Endothelial cell of umbilical vein (primary cell): ENCODE measurements at regions not wholly inside any gene's neighbourhood (a gene's known extent, or its start where the extent isn't known, plus 50 kb on each side); places are given as distances from the start of the nearest gene placed in this dataset.

Experiments
- BruUV-seq: library from RNA; stranded (reverse); fragments of 400-500 nt; replicated peaks from 2 replicates; lab custom pipeline; 2021; lab: Mats Ljungman, UMichigan
- CTCF ChIA-PET: fragments of 300-600, 350-600 bp; sonication (Branson Sonifier 250); formaldehyde crosslinking; loops from one replicate; lab custom pipeline; 2021; ENCODE audit warnings: antibody characterized with exemption, inconsistent platforms; lab: Charles Lee
- POLR2A ChIA-PET: fragments of 300-600, 350-600 bp; sonication (Branson Sonifier 250); formaldehyde crosslinking; loops from one replicate; lab custom pipeline; 2021; ENCODE audit warnings: antibody characterized with exemption, inconsistent platforms; lab: Charles Lee
- DNase-seq: peaks from one replicate; pipeline ENCODE4 v3.0.0-alpha.2; 2011; ENCODE audit warnings: low read depth, low spot score
- FAIRE-seq: peaks from 2 replicates; lab custom pipeline; 2011; peaks lifted over from hg19 to GRCh38; lab: Jason Lieb, UNC
- H2AFZ ChIP-seq: 2 replicates; pipeline ENCODE4 v1.6.0; 2012; ENCODE audit warnings: low read depth, low read length, control low read depth, inconsistent platforms
- H3K27ac ChIP-seq: 2 replicates; pipeline ENCODE4 v1.5.1; 2011; ENCODE audit warnings: low read depth, mild to moderate bottlenecking, control low read depth, low read length, moderate library complexity; ENCODE audit not compliant: insufficient read depth
- H3K27me3 ChIP-seq, 2 experiments: 2 replicates each; pipeline versions ENCODE4 v1.6.0 to v1.6.1; 2011; ENCODE audit warnings: low read length in 2 of 2, mixed read lengths in 1 of 2; ENCODE audit not compliant: control insufficient read depth in 2 of 2, insufficient read depth in 2 of 2
- H3K36me3 ChIP-seq, 2 experiments: 2 replicates in 1 of 2; 3 replicates in 1 of 2; pipeline ENCODE4 v1.5.1; 2011; ENCODE audit warnings: low read length in 2 of 2, mild to moderate bottlenecking in 1 of 2, moderate library complexity in 1 of 2; ENCODE audit not compliant: control insufficient read depth in 2 of 2, insufficient read depth in 2 of 2; ENCODE audit errors: extremely low read depth in 1 of 2
- H3K4me1 ChIP-seq: 3 replicates; pipeline ENCODE4 v1.5.1; 2011; ENCODE audit warnings: mild to moderate bottlenecking, low read length; ENCODE audit not compliant: control insufficient read depth, insufficient read depth; ENCODE audit errors: extremely low read depth
- H3K4me2 ChIP-seq: 2 replicates; pipeline ENCODE4 v1.6.1; 2011; ENCODE audit warnings: low read length, control low read depth, mixed read lengths; ENCODE audit not compliant: insufficient read depth
- H3K4me3 ChIP-seq, 3 experiments: fragments of 200-600 bp in 1 of 3; sonication (generic), shearing (Covaris generic) in 1 of 3; replicated peaks in 1 of 3; 2 replicates each; pipeline ENCODE4 v1.5.1; 2011 to 2016; ENCODE audit warnings: control low read depth in 3 of 3, low read length in 3 of 3, mild to moderate bottlenecking in 2 of 3, inconsistent platforms in 1 of 3, low read depth in 1 of 3, moderate library complexity in 1 of 3; ENCODE audit not compliant: insufficient read depth in 1 of 3
- H3K79me2 ChIP-seq: 2 replicates; pipeline ENCODE4 v1.6.0; 2012; ENCODE audit warnings: low read length, inconsistent platforms; ENCODE audit not compliant: control insufficient read depth, insufficient read depth
- H3K9ac ChIP-seq: replicated peaks from 2 replicates; pipeline ENCODE3; 2011; ENCODE audit warnings: low read length, control low read depth; ENCODE audit not compliant: insufficient read depth; ENCODE audit errors: extremely low read depth
- H3K9me1 ChIP-seq: replicated peaks from 3 replicates; pipeline ENCODE4 v1.6.0; 2011; ENCODE audit warnings: mild to moderate bottlenecking, low read length; ENCODE audit not compliant: control insufficient read depth, insufficient read depth; ENCODE audit errors: extremely low read depth
- H3K9me3 ChIP-seq: replicated peaks from 2 replicates; pipeline ENCODE4 v1.5.1; 2012; ENCODE audit warnings: low read length, inconsistent platforms; ENCODE audit not compliant: control insufficient read depth, insufficient read depth
- H4K20me1 ChIP-seq: replicated peaks from 2 replicates; pipeline ENCODE3; 2011; ENCODE audit warnings: mild to moderate bottlenecking, low read length; ENCODE audit not compliant: control insufficient read depth, insufficient read depth; ENCODE audit errors: extremely low read depth
- EZH2 ChIP-seq: IDR thresholded peaks from 2 replicates; pipeline ENCODE4 v1.6.1; 2012; ENCODE audit warnings: borderline replicate concordance, low read depth, mild to moderate bottlenecking, moderate library complexity, low read length, inconsistent platforms; ENCODE audit not compliant: severe bottlenecking
- FOS ChIP-seq: IDR thresholded peaks from 2 replicates; pipeline ENCODE4 v1.6.1; 2011; ENCODE audit warnings: mild to moderate bottlenecking, low read length, moderate library complexity, borderline replicate concordance; ENCODE audit not compliant: insufficient read depth
- GATA2 ChIP-seq: IDR thresholded peaks from 2 replicates; pipeline ENCODE4 v1.7.0; 2011; ENCODE audit warnings: low read depth, mild to moderate bottlenecking, moderate library complexity, mixed read lengths, low read length; ENCODE audit not compliant: insufficient read length, insufficient read depth
- JUN ChIP-seq: IDR thresholded peaks from 2 replicates; pipeline ENCODE4 v1.6.1; 2011; ENCODE audit warnings: borderline replicate concordance, low read depth; ENCODE audit not compliant: insufficient read length, insufficient read depth
- MYC ChIP-seq: IDR thresholded peaks from one replicate; pipeline ENCODE4 v1.6.1; 2011; ENCODE audit warnings: mild to moderate bottlenecking, low read depth, low read length
- POLR2A ChIP-seq: IDR thresholded peaks from 2 replicates; pipeline ENCODE4 v1.6.1; 2012; ENCODE audit warnings: low read depth, mild to moderate bottlenecking, control low read depth, low read length
- POLR2AphosphoS5 ChIP-seq: IDR thresholded peaks from 2 replicates; pipeline ENCODE4 v1.6.1; 2012; ENCODE audit warnings: low read depth, mild to moderate bottlenecking, control low read depth, low read length, moderate library complexity; ENCODE audit not compliant: insufficient read depth
- dilution Hi-C: fragments of 300-500 bp; cut with MboI; formaldehyde crosslinking; loops from one replicate; pipeline ENCODE4 v1.15.0; 2019; ENCODE audit warnings: low sequenced_read_pairs; ENCODE audit not compliant: extremely low pct_ligation_motif_present
- intact Hi-C: fragments of 100-400 bp; cut with micrococcal nuclease; formaldehyde crosslinking; loops from one replicate; pipeline ENCODE4 v1.10.0; 2022
- TF ChIP-seq, protein P1 (sequence below): IDR thresholded peaks from 2 replicates; pipeline ENCODE4 v1.6.1; 2011; ENCODE audit not compliant: insufficient read depth, insufficient read length
- TF ChIP-seq, protein P2 (sequence below), 2 donors: IDR thresholded peaks; 1 replicate in 1 of 2; 2 replicates in 1 of 2; pipeline ENCODE4 v1.5.1; 2011; ENCODE audit warnings: low read length in 2 of 2, mild to moderate bottlenecking in 2 of 2, moderate library complexity in 2 of 2, control low read depth in 1 of 2, inconsistent platforms in 1 of 2, low read depth in 1 of 2; ENCODE audit not compliant: insufficient read depth in 1 of 2; ENCODE audit errors: extremely low read depth in 1 of 2

DNA sequence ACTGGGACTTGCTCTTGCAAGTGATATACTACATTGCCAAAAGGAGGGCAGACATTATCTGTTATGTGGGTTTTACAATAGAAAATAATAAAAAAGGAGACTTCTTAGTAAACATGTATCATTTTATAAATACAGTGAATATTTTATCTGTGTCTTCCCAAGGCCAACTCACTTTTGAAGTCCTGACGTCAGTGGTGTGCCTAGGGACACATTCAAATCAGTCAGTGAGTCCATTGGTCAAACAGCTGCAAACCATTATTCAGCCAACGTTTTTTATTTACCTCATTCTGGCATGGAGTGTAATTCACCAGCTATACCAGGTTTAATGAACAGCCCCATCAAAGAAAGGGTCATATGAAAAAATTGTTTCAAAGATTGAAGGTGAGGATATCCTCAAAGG, 263.7 kb downstream of the IPMK start:
- Histone ChIP-seq H3K27ac (no peak overlapping the region), H3K4me2 (no peak overlapping the region), H3K36me3 (no peaks in the 10 kb centered on the region), H4K20me1 (no peaks in the 10 kb centered on the region), H3K27me3 (no peaks in the 10 kb centered on the region), H2AFZ (no peak overlapping the region), H3K9me3 (no peaks in the 10 kb centered on the region), H3K4me1 (no peaks in the 10 kb centered on the region), H3K4me3 (no peak overlapping the region), H3K9ac (no peak overlapping the region), H3K79me2 (no peaks in the 10 kb centered on the region), H3K9me1 (no peaks in the 10 kb centered on the region)
- no peak for DNase-seq
- intact Hi-C loops (no loop called here), dilution Hi-C loops (no loop called here)
- TF ChIP-seq POLR2A (no peak), GATA2 (no peak), FOS (no peak), POLR2AphosphoS5 (no peak), JUN (no peak), MYC (no peak), EZH2 (no peak)
- TF ChIP-seq, protein P1, sequence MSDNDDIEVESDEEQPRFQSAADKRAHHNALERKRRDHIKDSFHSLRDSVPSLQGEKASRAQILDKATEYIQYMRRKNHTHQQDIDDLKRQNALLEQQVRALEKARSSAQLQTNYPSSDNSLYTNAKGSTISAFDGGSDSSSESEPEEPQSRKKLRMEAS = no peak
- TF ChIP-seq, protein P2, sequence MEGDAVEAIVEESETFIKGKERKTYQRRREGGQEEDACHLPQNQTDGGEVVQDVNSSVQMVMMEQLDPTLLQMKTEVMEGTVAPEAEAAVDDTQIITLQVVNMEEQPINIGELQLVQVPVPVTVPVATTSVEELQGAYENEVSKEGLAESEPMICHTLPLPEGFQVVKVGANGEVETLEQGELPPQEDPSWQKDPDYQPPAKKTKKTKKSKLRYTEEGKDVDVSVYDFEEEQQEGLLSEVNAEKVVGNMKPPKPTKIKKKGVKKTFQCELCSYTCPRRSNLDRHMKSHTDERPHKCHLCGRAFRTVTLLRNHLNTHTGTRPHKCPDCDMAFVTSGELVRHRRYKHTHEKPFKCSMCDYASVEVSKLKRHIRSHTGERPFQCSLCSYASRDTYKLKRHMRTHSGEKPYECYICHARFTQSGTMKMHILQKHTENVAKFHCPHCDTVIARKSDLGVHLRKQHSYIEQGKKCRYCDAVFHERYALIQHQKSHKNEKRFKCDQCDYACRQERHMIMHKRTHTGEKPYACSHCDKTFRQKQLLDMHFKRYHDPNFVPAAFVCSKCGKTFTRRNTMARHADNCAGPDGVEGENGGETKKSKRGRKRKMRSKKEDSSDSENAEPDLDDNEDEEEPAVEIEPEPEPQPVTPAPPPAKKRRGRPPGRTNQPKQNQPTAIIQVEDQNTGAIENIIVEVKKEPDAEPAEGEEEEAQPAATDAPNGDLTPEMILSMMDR (IDR thresholded peaks at IDR 0.05; ENCODE audit: extremely low read depth in 1 of 2, insufficient read depth in 1 of 2, low read depth in 1 of 2, low read length in 2 of 2) = no peak
- CTCF ChIA-PET = interaction anchor here (0.7 kb wide), 1 partner anchor 15 kb away, joined by 3 read pairs; no protein-coding TSS in a partner anchor
- POLR2A ChIA-PET = no interaction called here
- no peak for FAIRE-seq
- no TSS peak for BruUV-seq
